ENCODE measurements at regions not wholly inside any gene's neighbourhood (a gene's known extent, or its start where the extent isn't known, plus 50 kb on each side); places are given as distances from the start of the nearest gene placed in this dataset.

DNA sequence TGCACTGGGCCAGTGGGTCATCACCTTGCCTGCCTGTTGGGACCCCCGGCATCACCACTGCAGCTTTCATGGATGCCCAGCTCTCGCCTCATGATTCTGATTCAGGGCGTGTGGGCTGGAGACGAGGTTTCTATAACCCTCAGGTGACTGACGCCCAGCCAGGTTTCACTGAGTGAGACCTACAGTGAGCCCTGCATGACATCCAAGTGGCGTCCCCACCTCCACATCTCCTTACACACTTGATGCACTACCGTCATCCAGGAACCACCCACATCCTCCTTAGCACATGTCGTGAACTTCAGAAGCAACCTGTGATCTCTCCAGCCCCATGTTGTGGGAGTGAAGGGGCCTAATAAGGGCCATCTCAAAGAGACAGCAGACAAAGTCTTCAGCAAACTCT, 257.5 kb downstream of the CTTN start:
- H3K36me3 ChIP-seq (ENCODE audit: low read depth) = no peaks in the 10 kb centered on the region
- intact Hi-C loops (cut with DNase I, micrococcal nuclease) = no loop called here
- no peak for DNase-seq
- TF ChIP-seq, protein P1, sequence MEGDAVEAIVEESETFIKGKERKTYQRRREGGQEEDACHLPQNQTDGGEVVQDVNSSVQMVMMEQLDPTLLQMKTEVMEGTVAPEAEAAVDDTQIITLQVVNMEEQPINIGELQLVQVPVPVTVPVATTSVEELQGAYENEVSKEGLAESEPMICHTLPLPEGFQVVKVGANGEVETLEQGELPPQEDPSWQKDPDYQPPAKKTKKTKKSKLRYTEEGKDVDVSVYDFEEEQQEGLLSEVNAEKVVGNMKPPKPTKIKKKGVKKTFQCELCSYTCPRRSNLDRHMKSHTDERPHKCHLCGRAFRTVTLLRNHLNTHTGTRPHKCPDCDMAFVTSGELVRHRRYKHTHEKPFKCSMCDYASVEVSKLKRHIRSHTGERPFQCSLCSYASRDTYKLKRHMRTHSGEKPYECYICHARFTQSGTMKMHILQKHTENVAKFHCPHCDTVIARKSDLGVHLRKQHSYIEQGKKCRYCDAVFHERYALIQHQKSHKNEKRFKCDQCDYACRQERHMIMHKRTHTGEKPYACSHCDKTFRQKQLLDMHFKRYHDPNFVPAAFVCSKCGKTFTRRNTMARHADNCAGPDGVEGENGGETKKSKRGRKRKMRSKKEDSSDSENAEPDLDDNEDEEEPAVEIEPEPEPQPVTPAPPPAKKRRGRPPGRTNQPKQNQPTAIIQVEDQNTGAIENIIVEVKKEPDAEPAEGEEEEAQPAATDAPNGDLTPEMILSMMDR (IDR thresholded peaks at IDR 0.05) = no peak
- no peaks in the 10 kb centered on the region for H3K4me1 ChIP-seq (ENCODE audit: low read depth)
- no peaks in the 10 kb centered on the region for H3K9me3 ChIP-seq
- no peak overlapping the region for H3K4me3 ChIP-seq
- ATAC-seq = no peak

DNA sequence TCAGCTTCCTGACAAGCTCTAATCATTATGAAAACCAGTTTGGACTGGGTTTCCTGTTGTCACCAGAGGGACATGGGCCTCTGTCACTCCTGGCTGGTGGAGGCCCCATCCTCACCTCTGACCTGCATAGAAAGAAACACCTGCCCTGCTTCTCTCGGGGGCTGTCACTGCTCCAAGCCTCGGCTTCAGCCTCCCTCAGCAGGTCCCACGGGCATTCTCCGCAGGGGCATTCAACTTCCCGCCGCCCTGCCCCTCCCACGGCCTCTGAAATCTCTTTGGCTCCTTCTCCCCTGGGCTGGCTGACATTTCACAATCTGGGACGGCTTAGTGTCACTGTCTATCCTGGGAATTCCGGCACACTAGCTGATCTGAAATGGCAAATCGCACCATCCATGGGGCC, 257.9 kb downstream of the CTTN start:
- no peaks in the 10 kb centered on the region for H3K4me1 ChIP-seq (ENCODE audit: low read depth)
- H3K4me3 ChIP-seq = no peak overlapping the region
- TF ChIP-seq, protein P1 (IDR thresholded peaks at IDR 0.05) = no peak
- no peak for DNase-seq
- no peaks in the 10 kb centered on the region for H3K9me3 ChIP-seq
- intact Hi-C loops (cut with DNase I, micrococcal nuclease) = no loop called here
- H3K36me3 ChIP-seq (ENCODE audit: low read depth) = no peaks in the 10 kb centered on the region
- ATAC-seq = no peak

DNA sequence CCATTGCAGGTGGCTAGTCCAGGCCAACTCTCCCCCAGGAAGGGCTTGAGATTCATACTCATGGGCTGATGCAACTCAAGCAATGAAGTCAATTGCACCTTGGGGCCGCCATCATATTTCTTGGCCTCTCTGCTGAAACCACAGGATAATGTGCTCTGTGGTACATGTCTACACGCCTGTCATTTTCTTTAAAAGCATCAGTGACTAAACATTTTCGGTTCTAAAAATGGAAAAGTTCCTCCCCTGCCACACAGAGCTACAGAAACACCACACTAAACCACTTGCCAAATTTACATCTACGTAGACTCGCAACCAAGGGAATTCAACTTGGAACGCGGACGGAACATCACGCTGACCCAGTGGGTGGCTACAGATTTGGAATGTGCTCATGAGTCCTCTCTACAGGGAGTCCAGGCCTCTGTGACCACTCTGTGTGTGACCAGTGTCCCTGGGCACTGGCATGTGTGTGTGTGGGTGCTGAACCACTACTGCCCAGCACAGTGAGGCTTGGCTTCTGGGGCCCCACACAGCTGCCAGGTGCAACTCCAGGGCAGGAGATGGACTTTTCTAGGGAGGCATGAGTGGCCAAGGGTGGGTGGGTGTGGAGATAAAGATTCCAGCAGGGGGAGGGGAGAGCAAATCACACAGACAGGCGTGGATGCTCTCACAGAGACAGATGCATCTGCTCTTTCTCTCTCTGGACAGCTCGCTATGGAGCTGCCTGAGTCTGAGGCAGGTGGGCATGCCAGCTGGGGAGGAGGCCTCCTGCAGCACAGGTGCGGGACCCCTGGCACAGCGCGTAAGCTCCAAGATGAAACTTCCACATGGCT, 261.9 kb downstream of the CTTN start:
- intact Hi-C loops (cut with DNase I, micrococcal nuclease) = no loop called here
- no peaks in the 10 kb centered on the region for H3K4me1 ChIP-seq (ENCODE audit: low read depth)
- ATAC-seq = no peak
- no peaks in the 10 kb centered on the region for H3K36me3 ChIP-seq (ENCODE audit: low read depth)
- H3K9me3 ChIP-seq = no peaks in the 10 kb centered on the region
- DNase-seq = no peak
- H3K4me3 ChIP-seq = no peak overlapping the region
- TF ChIP-seq, protein P1 (IDR thresholded peaks at IDR 0.05) = no peak

DNA sequence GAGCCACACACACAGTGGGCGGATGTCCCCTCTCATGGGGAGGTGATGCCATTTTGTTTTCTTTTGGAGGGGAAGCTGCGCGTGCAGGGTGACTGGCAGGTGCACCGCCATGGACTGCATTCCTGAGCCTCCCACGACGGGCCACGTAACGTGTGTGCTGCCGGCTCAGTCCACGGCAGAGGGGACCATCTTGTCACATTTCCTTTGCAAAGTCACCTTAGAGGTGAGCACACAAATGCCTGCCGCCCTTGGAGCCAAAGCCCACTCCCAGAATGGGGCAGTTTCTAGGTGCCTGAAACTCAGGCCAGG, 262.5 kb downstream of the CTTN start:
- no peaks in the 10 kb centered on the region for H3K36me3 ChIP-seq (ENCODE audit: low read depth)
- DNase-seq (no peak), ATAC-seq (no peak)
- no peaks in the 10 kb centered on the region for H3K4me1 ChIP-seq (ENCODE audit: low read depth)
- TF ChIP-seq, protein P1 (IDR thresholded peaks at IDR 0.05) = no peak
- no peak overlapping the region for H3K4me3 ChIP-seq
- no peaks in the 10 kb centered on the region for H3K9me3 ChIP-seq
- intact Hi-C loops (cut with DNase I, micrococcal nuclease) = no loop called here

DNA sequence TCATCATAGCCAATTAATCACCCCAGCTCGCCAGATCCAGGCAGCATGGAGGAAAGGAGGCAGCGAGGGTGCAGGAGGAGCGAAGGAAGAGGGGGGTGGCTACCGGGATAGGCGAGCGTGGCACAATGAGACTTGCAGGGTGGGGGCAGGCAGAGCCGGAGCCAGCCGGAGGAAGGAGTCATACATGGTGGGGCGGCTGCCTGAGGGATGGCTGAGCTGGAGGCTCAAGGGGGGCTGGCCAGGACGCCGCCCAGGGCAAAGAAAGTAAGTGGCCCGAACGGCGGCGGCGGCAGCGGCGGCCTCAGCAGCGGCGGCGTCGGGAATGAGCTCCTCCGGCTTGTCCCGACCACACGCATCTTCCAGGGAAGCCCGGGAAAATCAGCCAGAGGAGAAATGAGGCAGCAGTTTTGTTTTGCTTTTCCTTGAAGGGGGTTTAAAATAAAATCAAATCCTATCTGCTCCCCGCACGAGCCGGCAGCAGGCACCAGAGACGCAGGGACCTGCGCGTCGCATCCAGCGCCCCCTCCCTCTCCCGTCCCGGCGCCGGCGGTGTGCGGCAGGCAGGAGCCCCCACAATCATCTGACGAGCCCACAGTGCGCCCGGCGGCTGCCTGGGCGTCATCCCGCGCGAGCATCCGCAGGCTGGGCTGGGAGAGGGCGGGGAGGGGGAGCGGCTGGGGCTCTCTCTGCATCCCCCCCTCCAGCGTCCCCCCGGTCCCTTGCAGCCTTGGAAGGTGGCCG, 263.6 kb downstream of the CTTN start:
- ATAC-seq = no peak
- intact Hi-C loops (cut with DNase I, micrococcal nuclease) = no loop called here
- H3K36me3 ChIP-seq (ENCODE audit: low read depth) = no peaks in the 10 kb centered on the region
- H3K4me1 ChIP-seq (ENCODE audit: low read depth) = no peaks in the 10 kb centered on the region
- H3K4me3 ChIP-seq = no peak overlapping the region
- no peak for DNase-seq
- TF ChIP-seq, protein P1 (IDR thresholded peaks at IDR 0.05) = no peak
- H3K9me3 ChIP-seq = no peaks in the 10 kb centered on the region

Measured in mucosa of descending colon (tissue), 3 donors.